Breast epithelium (tissue), 3 donors: ENCODE measurements at regions not wholly inside any gene's neighbourhood (a gene's known extent, or its start where the extent isn't known, plus 50 kb on each side); places are given as distances from the start of the nearest gene placed in this dataset.

Source experiments
- CTCF ChIP-seq, 3 donors: fragments of 450-650 bp; IDR thresholded peaks; one replicate each; pipeline ENCODE4 v1.5.1; 2016 to 2017; ENCODE audit warnings: antibody characterized with exemption in 3 of 3, mild to moderate bottlenecking in 3 of 3, moderate library complexity in 3 of 3
- POLR2A ChIP-seq: fragments of 450-650 bp; IDR thresholded peaks from one replicate; pipeline ENCODE4 v1.6.1; 2016; ENCODE audit warnings: antibody characterized with exemption, mild to moderate bottlenecking, moderate library complexity
- POLR2AphosphoS5 ChIP-seq, 3 donors: sonication (generic); formaldehyde crosslinking; IDR thresholded peaks; one replicate each; pipeline ENCODE4 v1.6.1; 2017; ENCODE audit warnings: antibody characterized with exemption in 3 of 3

- TF ChIP-seq CTCF (IDR thresholded peaks at IDR 0.05) (no peak), POLR2AphosphoS5 (IDR thresholded peaks at IDR 0.05) (no peak), POLR2A (no peak)
Measured at GRCh38 chr15:53903129-53903528, 75.1 kb upstream of the UNC13C start.
